ENCODE measurements at regions not wholly inside any gene's neighbourhood (a gene's known extent, or its start where the extent isn't known, plus 50 kb on each side); places are given as distances from the start of the nearest gene placed in this dataset.

DNA sequence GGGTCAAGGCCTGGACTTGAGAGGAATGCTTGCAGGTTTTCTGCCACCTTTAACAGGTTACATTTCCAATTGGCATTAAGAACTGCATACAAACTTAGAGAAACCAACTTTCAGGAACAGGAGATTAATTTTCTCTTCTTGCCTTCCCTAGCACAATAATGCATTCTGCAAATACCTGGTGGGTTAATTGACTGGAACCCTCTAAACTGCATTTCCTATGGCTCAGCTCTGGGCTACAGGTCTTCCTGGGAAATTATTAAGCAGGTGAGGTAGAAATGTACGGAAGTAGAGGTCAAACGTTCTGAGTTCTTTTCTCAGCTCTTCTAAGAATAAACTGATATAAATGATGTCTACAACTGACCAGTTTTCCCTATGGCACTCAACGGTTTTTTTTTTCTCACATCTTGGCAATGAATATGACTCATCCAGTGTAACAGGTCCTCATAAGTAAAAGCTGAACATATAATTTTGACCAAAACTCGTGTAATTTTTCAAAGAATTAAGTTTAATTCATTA lies 144.9 kb upstream of the PELI2 start:
- Histone ChIP-seq H3K4me3 (no peak overlapping the region), H3K9me3 (no peaks in the 10 kb centered on the region), H3K36me3 (no peaks in the 10 kb centered on the region), H3K4me1 (peaks cover 11 to 22% (median 18%) of the 10 kb centered on the region in 4 donors), H3K27me3 (no peaks in the 10 kb centered on the region), H3K27ac (replicated peaks in 1 of 4) (no peak overlapping the region)
- 89% methylated on average over 4 of the region's 4 CpGs for WGBS
- intact Hi-C loops (cut with DNase I), result no loop called here
- DNase-seq (ENCODE audit: extremely low spot score), result no peak
- TF ChIP-seq POLR2A (IDR thresholded peaks at IDR 0.05; ENCODE audit: low read depth) (no peak), EP300 (IDR thresholded peaks at IDR 0.05) (no peak), POLR2AphosphoS5 (IDR thresholded peaks at IDR 0.05) (no peak)
- TF ChIP-seq, protein P1, sequence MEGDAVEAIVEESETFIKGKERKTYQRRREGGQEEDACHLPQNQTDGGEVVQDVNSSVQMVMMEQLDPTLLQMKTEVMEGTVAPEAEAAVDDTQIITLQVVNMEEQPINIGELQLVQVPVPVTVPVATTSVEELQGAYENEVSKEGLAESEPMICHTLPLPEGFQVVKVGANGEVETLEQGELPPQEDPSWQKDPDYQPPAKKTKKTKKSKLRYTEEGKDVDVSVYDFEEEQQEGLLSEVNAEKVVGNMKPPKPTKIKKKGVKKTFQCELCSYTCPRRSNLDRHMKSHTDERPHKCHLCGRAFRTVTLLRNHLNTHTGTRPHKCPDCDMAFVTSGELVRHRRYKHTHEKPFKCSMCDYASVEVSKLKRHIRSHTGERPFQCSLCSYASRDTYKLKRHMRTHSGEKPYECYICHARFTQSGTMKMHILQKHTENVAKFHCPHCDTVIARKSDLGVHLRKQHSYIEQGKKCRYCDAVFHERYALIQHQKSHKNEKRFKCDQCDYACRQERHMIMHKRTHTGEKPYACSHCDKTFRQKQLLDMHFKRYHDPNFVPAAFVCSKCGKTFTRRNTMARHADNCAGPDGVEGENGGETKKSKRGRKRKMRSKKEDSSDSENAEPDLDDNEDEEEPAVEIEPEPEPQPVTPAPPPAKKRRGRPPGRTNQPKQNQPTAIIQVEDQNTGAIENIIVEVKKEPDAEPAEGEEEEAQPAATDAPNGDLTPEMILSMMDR (IDR thresholded peaks at IDR 0.05), result no peak

DNA sequence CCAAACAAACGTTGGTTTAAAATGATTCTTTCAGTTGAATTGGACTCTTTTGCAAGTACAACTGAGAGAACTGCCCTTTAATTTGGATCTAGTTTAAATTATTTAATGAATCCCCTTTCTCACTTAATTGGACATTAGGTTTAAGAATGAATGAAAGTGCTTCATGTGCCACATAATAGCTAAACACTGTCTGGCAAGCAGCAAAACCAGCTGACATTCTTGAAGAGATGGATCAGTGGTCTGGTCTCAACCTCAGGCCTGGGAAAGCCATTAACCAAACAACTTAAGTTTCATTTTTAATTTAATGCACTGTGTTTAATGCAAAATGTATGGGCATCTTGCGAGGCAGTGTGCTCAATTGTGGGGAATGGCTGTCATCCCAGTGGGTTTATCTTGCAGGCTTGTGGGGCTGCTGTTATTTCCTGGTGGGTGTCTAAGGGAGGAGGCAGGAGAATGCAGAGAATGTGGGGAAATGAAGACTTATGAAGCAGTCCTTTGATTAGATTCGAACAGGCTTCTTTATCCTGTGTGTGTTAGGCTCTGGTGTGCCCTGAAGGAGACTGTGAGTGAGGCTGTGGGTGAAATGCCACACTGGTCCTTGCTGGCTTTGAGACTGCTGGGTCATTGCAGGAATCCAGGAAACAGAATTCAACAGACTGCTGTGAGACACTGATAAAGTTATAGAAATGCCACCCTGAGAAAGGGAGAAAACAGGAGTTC lies 144.1 kb upstream of the PELI2 start:
- TF ChIP-seq, protein P1 (IDR thresholded peaks at IDR 0.05), result no peak
- no peak for TF ChIP-seq POLR2AphosphoS5 (IDR thresholded peaks at IDR 0.05)
- H3K4me1 ChIP-seq, result peaks cover 11 to 22% (median 18%) of the 10 kb centered on the region in 4 donors
- no peak overlapping the region for H3K4me3 ChIP-seq
- intact Hi-C loops (cut with DNase I), result no loop called here
- no peaks in the 10 kb centered on the region for H3K27me3 ChIP-seq
- H3K36me3 ChIP-seq, result no peaks in the 10 kb centered on the region
- H3K27ac ChIP-seq (replicated peaks in 1 of 4), result no peak overlapping the region
- DNase-seq (ENCODE audit: extremely low spot score), result no peak
- WGBS, result 83% methylated on average over 3 of the region's 3 CpGs
- no peaks in the 10 kb centered on the region for H3K9me3 ChIP-seq

DNA sequence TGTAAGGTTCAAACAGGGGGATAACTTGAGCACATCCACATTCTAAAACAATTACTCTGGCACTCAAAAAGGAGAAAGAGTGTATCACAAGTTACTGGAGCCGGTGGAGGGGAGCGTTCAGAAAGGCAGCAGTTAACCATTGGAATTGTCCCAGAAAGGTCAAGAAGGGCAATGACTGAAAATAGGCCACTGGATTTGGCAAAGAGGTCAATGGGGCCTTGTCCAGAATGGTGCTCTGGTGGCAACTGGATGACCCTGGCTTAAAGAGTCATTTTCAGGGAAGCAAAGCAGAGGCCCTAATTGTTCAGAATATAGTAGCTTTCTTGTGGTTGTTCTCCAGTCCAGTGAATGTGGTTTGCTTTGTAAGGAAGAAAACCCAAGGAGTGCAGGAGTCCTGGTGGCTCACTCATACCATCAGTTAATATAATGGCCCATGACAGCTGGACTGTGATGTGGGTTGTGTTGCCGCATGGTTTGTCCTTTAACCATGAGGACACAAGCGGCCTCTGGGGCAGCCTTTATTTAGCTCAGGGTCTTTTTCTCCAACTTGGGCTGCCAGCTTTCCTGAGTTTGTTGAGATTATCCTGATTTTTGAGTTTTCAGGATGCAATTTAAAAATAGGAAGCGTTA lies 142.8 kb upstream of the PELI2 start:
- WGBS, result 86% methylated on average over 5 of the region's 5 CpGs
- no peak for TF ChIP-seq POLR2A (IDR thresholded peaks at IDR 0.05; ENCODE audit: low read depth)
- no peak for TF ChIP-seq EP300 (IDR thresholded peaks at IDR 0.05)
- TF ChIP-seq, protein P1 (IDR thresholded peaks at IDR 0.05), result no peak
- TF ChIP-seq POLR2AphosphoS5 (IDR thresholded peaks at IDR 0.05), result no peak
- Histone ChIP-seq H3K9me3 (peaks cover 0 to 2% (median under 1%) of the 10 kb centered on the region in 4 donors), H3K36me3 (no peaks in the 10 kb centered on the region), H3K4me3 (no peak overlapping the region), H3K27ac (replicated peaks in 1 of 4) (no peak overlapping the region), H3K4me1 (peaks cover 11 to 22% (median 18%) of the 10 kb centered on the region in 4 donors), H3K27me3 (no peaks in the 10 kb centered on the region)
- intact Hi-C loops (cut with DNase I), result no loop called here
- DNase-seq (ENCODE audit: extremely low spot score), result no peak

DNA sequence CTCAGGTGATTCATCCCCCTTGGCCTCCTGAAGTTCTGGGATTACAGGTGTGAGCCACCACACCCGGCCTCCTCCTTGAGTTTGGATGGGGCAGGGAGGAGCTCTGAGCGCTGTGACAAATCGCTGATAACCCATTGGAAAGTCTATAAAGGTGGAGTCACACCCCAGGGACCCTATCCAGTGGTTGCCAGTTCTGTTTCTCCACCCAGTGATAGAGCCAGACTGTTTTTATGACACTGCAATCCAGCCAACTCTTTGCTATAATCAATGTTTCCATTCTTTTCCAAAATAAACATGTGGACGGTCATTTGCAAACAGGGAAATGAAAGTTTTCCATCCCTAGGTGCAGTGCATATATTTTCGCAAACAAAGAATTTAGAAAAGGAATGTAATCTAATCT lies 142.0 kb upstream of the PELI2 start:
- WGBS, result 82% methylated on average over 5 of the region's 5 CpGs
- no peaks in the 10 kb centered on the region for H3K27me3 ChIP-seq
- no peaks in the 10 kb centered on the region for H3K36me3 ChIP-seq
- TF ChIP-seq POLR2AphosphoS5 (IDR thresholded peaks at IDR 0.05), result no peak
- TF ChIP-seq POLR2A (IDR thresholded peaks at IDR 0.05; ENCODE audit: low read depth), result no peak
- TF ChIP-seq EP300 (IDR thresholded peaks at IDR 0.05), result no peak
- TF ChIP-seq, protein P1 (IDR thresholded peaks at IDR 0.05), result no peak
- peaks cover 11 to 22% (median 18%) of the 10 kb centered on the region in 4 donors for H3K4me1 ChIP-seq
- H3K27ac ChIP-seq (replicated peaks in 1 of 4), result peak overlapping the region in 1 of 4 donors; percentile 5
- intact Hi-C loops (cut with DNase I), result no loop called here
- H3K4me3 ChIP-seq, result no peak overlapping the region
- H3K9me3 ChIP-seq, result peaks cover 0 to 10% (median 8%) of the 10 kb centered on the region in 4 donors
- DNase-seq (ENCODE audit: extremely low spot score), result no peak
